GM19043 (cell line): ENCODE measurements at regions not wholly inside any gene's neighbourhood (a gene's known extent, or its start where the extent isn't known, plus 50 kb on each side); places are given as distances from the start of the nearest gene placed in this dataset.

ENCODE experiments used
- ATAC-seq: cut with Tn5 transposase; IDR thresholded peaks from one replicate; pipeline ENCODE4 v1.9.1; 2021; ENCODE audit warnings: low read depth; ENCODE audit not compliant: unreplicated experiment

DNA sequence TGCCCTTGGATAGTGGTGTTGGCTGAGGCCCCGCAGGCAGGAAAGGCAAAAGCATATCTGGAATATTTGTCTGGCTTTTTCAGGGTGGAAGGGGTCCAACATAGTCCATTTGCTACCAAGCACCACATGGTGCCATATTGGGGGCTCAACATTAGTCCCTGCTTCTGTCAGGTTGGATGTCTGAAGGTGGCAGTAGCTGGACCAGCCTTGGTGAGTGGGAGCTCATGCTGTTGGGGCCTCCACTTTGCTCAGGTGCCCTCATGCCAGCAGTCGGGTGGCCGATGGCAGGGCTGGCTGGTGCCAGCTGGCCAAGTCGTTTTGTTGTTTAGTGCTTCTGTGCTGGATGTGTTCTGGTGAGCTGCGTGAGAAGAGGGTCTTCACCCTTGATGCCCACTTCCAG, 135.3 kb downstream of the PAPOLA start:
- ATAC-seq = no peak

DNA sequence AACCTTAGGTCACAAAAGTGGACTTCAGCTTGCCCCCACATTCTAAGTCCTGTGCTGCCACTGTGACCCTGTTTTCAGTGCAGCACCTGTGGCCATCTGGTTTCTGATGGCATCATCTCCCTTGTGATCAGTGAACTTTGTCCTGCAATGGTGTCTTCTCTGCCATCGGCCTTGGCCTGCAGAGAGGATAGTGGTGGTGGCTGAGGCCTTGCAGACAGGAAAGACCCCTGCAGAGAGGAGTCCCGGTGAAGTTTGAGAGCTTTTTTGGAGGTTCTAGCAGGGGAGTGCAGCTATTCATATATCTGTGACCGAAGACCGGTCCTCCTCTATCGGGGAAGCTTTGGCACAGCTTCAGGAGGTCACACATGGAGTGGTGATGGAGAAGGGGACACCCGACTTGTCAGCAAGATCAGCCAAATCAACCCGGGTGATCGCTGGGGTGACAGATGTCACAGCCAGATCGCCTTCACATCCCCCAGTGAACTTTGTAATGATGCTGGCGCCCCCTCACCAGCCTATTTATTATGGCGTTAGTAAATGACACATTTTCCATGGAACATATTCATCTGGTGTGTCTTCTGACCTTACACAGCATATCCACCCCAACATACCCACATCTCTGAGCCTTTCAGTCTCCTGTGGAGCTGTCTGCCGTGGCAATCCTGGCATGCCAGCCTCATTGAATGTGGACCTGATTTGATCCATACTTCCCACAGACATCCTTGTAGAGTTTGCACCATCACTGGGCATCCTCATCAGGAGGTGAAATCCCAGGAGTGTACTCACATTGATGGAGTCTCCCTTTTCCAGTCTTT, 136.1 kb downstream of the PAPOLA start:
- no peak for ATAC-seq

DNA sequence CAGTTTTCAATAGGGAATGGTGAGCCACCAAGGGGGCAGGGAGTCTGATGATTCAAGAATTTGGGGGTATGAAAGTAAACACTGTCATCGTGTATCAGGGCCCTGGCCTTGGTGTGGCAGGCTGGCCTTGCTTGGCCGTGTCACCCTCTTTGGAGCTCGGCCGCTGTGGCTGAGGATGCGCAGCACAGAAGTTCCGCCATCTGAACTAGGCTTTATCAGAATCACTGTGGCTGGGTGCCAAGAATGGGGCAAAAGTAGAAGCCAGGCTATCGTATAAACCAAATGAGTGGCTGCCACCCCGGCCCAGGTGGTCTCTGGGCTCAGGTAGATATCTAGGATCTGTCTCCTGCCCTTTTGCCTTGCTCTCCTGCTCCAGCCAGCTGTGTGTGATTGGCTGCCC, 137.4 kb downstream of the PAPOLA start:
- no peak for ATAC-seq

DNA sequence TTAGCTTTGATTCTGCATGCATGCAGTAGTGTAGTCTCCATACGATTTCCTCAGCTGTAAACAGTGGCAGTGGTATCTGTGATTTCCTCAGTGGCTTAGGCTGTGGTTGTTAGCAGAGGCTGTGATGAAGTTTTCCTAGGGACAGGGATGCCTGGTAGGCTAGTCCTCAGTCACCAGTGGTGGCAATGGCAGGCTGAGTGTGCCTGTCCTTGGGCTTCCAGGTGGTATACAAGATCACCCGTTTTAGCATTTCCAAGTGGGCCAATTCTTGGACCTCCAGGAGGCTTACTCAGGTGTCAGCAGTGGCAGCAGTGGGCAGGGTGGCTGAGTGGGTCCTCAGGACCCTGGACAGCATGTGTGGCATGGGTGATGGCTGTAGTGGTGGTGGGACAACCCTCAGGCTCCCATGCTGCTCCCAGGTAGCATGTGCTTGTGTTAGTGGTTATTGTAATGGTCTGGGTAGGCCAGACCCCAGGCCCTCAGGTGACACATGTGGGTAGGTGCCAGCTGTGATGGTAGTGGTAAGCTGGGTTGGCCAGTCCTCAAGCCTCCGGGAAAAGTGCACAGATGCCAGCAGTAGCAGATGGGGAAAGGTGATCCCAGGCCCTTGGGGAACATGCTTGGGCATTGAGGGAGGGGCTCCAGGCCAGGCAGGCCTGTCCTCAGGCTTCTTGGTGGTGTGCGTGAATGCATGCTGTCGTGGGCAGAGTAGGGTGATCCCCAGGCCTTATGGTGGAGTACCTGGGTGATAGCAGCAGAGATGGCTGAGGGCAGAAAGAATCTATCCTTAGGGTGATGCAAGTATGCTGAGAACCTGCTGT, 146.5 kb downstream of the PAPOLA start:
- no peak for ATAC-seq

DNA sequence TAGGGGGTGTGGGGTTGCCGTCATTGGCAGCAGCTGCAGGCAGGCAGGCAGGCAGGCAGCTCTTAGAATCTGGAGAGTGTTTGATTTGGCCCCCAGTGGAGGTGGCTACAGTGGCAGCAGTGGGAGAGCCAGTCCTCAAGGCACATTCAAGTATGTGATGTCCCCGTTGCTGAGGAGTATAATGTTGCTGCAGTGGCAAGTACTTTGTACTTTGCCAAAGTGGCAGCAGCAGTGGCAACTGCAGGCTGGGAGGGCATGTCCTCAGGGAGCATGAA, 147.1 kb downstream of the PAPOLA start:
- ATAC-seq = no peak

DNA sequence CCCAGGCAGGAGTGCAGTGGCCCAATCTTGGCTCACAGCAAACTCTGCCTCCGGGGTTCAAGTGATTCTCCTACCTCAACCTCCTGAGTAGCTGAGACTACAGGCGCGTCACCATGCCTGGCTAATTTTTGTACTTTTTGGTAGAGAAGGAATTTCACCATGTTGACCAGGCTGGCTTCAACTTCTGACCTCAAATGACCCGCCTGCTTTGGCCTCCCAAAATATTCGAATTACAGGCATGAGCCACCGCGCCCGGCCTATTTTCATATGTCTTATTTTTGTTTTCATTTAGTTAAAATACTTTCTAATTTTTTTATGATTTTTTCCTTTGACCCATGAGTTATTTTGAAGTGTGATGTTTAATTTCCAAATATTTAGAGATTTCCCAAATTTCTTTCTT, 143.6 kb upstream of the VRK1 start:
- ATAC-seq = no peak

DNA sequence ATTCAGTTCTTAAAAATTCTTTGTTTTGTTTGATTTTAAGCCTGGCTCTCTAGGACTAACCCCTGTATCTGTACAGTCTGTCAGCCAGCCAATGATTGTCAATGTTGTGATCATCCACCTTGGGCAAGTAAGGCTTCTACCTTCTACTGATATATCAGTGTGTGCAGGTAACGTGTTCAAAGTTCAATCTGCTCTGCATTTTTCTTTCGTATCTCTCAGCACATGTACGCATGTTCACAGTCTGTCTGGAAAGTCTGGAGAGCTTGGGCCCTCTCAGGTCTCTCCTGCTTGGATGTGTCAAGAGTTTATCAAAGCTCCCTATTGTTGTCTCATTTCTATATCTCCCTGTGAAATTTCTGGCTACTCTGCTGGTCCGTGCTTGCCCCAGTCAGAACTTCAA, 138.6 kb upstream of the VRK1 start:
- ATAC-seq = no peak

DNA sequence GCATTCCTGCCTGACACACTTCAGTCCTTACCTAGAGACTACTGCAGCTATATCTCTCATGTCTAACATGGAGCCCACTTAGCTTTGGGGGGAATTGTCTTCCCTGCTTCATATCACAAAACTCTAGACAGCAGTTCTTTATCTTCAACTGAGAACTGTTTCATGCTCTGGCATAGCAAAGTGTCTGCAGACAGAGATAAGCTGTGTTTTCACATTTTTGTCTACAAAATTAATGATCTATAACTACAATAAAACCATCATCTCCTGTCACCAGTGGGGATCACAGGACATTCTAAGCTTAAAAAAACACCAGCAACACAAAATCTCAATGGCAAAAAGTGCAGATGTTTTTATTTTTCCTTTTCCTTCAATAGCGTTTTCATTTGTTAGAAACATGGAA, 137.1 kb upstream of the VRK1 start:
- no peak for ATAC-seq

DNA sequence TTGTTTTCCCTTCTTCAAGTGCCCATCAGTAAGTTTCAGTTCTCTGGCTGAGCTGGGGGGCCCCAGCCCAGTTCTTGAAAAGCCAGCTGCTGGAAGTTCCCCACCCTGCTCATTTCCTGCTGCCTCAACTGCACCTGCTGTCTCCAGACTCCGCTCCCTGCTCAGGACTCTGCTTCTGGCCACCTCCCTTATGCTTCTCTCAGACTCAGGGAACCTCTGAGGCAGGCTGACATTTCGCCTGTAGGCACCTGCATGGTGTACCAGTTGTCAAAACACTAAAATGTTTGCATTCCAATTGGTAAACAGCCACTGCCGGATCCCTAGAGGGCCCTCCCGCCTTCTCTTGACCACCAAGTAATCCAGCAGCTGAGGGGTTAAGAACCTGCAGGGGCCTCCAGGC, 136.5 kb upstream of the VRK1 start:
- no peak for ATAC-seq

DNA sequence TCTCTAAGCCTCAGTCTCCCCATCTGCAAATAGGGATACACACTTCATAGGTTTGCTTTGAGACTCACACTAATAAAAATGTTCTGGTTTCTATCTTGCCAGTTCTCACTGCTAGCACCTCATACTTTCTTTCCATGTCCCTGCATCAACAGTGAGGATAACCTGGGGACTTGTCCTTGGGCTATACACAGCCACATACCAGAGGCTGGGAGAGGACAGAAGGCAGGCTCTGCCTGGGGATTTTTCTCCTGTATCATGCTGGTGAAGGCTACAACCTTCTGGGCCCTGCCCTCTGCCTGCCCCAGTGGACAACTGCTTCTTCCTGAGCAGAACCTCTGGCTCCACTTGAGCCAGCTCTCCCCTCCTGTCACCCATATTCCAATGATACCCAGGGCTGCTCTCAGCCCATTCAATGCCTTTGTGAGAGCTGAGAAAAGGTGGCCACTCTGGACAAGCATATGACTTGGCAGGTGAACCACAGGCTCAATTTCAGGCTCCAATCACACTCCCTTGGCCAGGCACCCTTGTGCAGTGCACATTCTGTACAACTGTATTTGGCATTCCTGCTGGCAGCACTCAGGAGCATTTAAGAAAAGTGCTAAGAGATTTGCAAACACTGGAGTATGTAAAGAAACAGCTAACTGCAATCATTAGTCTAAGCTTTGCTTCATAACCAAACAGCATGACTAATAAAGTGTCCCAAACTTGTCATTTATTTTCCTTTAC, 135.8 kb upstream of the VRK1 start:
- ATAC-seq = no peak

DNA sequence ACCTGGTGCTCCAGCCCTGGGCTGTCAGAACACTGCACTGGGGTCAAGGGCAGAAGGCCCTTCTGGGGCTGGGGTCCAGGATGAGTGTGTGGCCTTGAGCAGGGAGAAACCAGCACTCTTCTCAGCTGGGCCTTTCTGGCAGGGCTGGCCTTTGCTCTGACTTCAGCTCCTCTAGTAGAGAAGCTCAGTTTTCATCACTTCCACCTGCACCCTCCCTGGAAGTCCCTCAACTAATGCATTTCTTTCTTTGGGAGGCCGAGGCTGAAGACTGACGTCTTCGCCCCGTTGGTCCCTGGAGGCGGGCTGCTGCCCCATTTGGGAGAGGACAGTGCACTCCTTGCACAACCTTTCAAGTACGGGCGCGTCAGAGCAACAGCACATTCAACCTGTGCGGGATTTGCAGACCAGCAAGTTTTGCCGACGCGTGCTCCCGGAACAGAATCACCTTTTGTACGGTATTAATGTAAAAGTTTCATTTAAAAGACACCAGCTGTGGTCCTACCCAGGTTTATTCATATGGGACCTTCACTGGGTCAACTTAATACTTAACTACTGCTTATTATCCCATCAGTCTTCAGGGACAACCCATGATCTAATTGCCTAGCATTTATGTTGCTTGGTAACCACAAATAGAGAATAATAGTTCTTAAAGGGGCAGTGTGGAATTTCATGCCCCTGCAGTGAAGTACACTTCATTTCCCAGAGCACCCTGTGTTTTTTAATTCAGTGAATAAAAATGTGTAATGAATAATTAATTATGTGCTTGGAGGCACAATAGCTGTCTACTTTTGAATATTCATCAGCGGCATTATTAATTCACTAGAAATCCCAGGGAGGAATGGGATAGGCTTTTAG, 134.8 kb upstream of the VRK1 start:
- ATAC-seq = no peak

DNA sequence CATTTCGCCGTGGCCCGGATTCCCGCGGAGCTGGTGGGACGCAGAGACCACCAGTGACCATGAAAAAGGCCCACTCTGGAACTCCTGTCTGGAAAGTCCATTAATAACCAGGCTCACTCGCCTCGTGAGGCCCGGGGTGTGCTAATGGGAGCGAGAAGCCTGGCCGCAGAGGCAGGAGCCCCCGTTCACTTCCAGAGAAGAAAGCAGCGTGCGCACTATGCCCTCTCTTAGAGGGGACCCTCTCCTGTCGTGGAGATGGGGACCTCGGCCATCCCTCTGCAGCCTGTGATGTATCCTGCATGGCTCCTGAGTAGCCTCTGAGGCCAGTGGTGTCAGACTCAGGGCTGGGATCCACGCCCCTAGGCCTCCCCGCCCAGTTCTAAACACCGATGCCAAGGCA, 134.1 kb upstream of the VRK1 start:
- ATAC-seq = no peak

DNA sequence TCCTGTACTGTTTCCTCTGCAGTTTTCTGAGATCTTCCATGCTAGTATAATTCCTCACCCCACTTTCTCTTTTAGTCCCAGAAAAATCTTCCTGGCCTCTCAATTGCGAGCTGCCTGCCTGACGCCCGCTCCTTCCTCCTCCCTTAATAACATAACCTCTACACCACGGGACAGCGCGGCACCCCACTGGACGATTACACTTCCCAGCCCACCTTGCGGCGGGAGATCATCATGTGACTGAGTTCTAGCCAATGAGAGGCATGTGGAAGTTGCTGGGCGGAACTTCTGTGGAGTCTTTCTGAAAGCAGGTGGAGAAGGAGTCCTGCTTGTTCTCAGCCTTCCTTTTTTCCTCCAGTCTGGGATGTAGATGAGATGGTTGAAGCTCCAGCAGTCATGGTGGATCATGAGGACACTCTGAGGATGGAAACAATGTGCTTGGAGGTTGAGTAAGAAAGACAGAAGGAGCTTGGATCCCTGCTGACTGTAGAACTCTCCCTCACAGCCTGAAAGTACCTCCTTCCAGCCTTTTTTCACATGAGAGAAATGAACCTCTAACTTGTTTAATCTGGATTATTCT, 133.6 kb upstream of the VRK1 start:
- ATAC-seq = no peak

DNA sequence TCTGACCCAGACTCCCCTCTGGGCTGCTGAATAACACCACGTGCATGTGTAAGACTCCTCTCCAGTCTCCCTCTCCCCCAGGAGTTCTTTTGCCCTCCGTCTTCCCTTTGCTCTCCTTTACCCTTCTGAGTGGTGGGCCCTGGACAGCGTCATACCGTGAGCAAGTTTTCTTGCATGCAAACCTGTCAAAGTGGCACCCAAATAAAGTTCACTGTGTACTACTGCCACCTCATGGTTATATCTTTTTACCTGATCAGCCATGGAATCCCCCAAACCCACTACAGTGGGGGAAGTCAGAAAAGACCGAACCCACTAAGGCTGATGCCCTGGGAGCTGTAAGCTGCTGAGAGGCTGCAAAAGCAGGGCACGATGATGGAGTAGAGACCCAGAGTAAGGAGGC, 131.1 kb upstream of the VRK1 start:
- no peak for ATAC-seq

DNA sequence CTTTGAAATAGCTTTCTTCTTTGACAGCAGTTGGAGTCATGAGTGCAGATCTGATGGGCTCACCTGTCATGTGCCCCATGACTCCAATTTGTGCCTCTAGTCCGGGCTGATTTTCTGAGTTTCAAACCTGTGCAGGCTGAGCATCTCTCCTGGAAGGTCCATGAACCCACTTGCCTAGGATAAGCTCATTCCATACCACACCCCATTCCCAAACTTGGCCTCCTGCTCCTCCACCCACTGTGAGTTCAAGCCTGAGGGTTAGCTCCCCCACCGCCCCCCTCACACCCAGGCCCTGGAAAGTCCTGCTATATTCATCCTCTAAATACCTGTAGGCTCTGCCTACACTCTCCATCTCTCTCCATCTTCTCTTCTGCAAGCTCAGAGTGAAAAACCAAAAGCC, 126.8 kb upstream of the VRK1 start:
- no peak for ATAC-seq

DNA sequence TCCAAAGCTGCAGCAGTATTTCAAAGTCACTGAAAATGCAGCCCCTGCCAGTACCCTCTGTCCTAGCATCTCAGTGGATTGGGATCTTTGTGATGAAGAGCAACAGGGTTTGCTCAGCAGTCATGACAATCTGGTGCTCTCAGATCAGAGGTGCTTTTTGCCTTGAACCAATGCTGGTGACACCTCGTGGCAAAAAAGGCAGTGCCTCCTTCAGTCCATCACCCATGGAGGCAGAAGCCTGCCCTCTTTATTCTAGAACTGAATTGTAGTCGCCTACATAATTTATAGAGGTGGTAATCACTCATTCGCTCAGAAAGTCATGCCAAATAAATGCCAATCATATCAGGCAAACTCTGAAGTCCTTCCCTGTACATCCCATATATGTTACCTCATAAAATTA, 126.0 kb upstream of the VRK1 start:
- ATAC-seq = no peak

DNA sequence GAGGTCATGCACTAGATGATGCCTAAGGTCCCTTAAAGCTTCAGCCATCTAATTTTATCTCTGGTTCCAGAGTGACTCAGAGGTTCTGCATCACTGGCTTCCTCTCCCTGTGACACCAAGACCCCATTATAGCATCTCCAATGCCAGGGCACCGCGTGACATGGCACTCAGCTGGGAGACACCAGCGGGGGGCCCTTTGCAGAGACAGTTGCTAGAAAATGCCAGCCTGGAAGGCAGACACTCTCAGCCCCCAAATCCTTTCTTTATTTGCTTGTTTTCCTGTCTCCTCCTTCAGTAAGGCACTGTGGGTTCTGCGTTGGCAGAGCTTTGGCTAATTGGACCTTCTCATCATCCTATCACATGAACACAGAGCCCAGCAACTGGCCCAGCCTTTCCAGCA, 123.5 kb upstream of the VRK1 start:
- ATAC-seq = no peak

DNA sequence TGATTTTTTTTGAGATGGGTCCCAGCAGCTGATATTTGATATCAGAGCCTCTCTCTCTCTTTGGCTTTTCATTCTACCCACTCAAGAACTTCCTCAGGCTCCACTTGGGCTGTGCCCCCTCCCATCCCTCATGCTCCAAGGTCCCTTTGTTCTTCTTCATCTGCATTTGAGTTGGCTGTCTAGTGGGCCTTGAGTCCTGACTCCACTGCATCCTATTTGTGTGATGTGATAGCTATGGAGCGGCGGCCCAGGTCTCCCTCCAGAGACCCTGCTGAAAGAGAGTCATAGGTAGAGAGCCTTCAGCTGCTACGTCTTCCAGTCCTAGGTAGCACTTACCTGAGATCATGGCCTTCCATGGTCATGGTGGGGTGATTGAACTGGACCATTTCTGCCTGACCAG, 123.1 kb upstream of the VRK1 start:
- ATAC-seq = no peak

DNA sequence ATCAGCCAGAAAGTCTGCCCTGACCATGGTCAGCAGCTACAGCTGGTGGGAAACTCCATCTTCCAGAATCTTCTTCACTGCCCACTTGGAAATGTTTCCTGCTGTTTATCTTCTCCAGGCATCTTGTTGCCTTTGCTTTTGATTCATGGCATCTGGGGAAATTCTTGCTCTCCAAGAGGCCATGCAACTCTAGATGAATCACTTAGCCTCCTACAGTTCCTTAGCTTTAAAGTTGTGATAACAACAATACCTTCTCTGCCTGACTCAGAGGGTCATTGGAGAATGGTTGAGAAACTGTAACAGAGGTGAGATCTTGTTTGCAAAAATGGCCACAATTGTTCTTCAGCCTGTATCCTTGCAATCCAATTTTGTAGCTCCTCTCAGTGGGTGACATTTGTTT, 121.0 kb upstream of the VRK1 start:
- ATAC-seq = no peak

DNA sequence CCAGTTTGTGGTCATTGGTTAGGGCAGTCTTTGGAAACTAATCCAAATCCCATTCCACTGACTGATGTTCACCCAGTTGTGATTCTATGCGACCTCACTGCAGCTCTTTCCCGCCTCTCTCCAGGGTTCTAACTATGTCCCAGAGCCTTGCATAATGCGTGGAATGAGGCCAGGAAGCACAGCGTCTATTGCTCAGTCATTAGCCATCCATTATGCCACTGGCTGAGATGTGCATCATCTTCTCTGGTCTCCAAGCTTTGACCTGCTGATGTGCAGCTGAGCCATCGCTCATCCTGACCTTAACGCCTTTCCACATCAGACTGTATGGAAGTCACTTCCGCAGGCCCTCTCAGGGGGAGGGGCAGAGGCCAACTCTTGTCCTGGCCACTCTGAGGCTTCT, 115.4 kb upstream of the VRK1 start:
- no peak for ATAC-seq
